DOHH2 (cell line): ENCODE measurements at regions not wholly inside any gene's neighbourhood (a gene's known extent, or its start where the extent isn't known, plus 50 kb on each side); places are given as distances from the start of the nearest gene placed in this dataset.

Experiments
- H3F3A ChIP-seq: fragments of 200-600 bp; sonication (generic), shearing (Covaris generic); 2 replicates; pipeline ENCODE4 v1.6.0; 2016; ENCODE audit warnings: antibody characterized with exemption, mild to moderate bottlenecking; ENCODE audit not compliant: control insufficient read depth, insufficient read depth
- H3K27ac ChIP-seq: fragments of 200-600 bp; sonication (generic); 2 replicates; pipeline ENCODE4 v1.5.1; 2014; ENCODE audit warnings: low read depth, mild to moderate bottlenecking, low read length, moderate library complexity
- H3K27me3 ChIP-seq: fragments of 200-600 bp; sonication (generic); 2 replicates; pipeline ENCODE4 v1.6.1; 2014; ENCODE audit warnings: mild to moderate bottlenecking, low read length, mixed read lengths; ENCODE audit not compliant: control insufficient read depth
- H3K36me3 ChIP-seq: fragments of 200-600 bp; sonication (generic); 2 replicates; pipeline ENCODE4 v1.6.1; 2014; ENCODE audit warnings: mild to moderate bottlenecking, low read length, moderate library complexity, mixed read lengths; ENCODE audit not compliant: control insufficient read depth
- H3K4me1 ChIP-seq: fragments of 200-600 bp; sonication (generic); 2 replicates; pipeline ENCODE4 v1.6.1; 2014; ENCODE audit warnings: mild to moderate bottlenecking, low read length, mixed read lengths; ENCODE audit not compliant: control insufficient read depth
- H3K4me2 ChIP-seq: fragments of 200-600 bp; sonication (generic); 2 replicates; pipeline ENCODE4 v1.6.0; 2014; ENCODE audit warnings: mild to moderate bottlenecking, low read length, moderate library complexity
- H3K4me3 ChIP-seq: fragments of 200-600 bp; sonication (generic); 2 replicates; pipeline ENCODE4 v1.5.1; 2014; ENCODE audit warnings: mild to moderate bottlenecking, low read length, mixed read lengths
- H3K79me2 ChIP-seq: fragments of 200-600 bp; sonication (generic); 2 replicates; pipeline ENCODE4 v1.6.1; 2014; ENCODE audit warnings: mild to moderate bottlenecking, low read length, mixed read lengths; ENCODE audit not compliant: control insufficient read depth
- H3K9me2 ChIP-seq: fragments of 200-600 bp; sonication (generic); replicated peaks from 2 replicates; pipeline ENCODE4 v1.6.1; 2014; ENCODE audit warnings: mild to moderate bottlenecking, low read length, mixed read lengths; ENCODE audit not compliant: control insufficient read depth
- H3K9me3 ChIP-seq: fragments of 200-600 bp; sonication (generic); 2 replicates; pipeline ENCODE4 v1.6.1; 2014; ENCODE audit warnings: antibody characterized with exemption, low read length, mixed read lengths; ENCODE audit not compliant: control insufficient read depth, insufficient read depth
- H4K20me1 ChIP-seq: fragments of 200-600 bp; sonication (generic); 2 replicates; pipeline ENCODE4 v1.6.0; 2014; ENCODE audit warnings: low read depth, mild to moderate bottlenecking, antibody characterized with exemption, low read length, moderate library complexity; ENCODE audit not compliant: control insufficient read depth, insufficient read depth
- CTCF ChIP-seq: fragments of 200-600 bp; sonication (generic); IDR thresholded peaks from one replicate; pipeline ENCODE4 v1.5.1; 2014; ENCODE audit warnings: antibody characterized with exemption, mild to moderate bottlenecking, low read depth, low read length; ENCODE audit not compliant: poor library complexity, severe bottlenecking
- EZH2phosphoT487 ChIP-seq: fragments of 200-600 bp; sonication (generic); IDR thresholded peaks from 2 replicates; pipeline ENCODE4 v1.6.1; 2017; ENCODE audit warnings: borderline replicate concordance, mild to moderate bottlenecking, antibody characterized with exemption, low read length, moderate library complexity, mixed read lengths

DNA sequence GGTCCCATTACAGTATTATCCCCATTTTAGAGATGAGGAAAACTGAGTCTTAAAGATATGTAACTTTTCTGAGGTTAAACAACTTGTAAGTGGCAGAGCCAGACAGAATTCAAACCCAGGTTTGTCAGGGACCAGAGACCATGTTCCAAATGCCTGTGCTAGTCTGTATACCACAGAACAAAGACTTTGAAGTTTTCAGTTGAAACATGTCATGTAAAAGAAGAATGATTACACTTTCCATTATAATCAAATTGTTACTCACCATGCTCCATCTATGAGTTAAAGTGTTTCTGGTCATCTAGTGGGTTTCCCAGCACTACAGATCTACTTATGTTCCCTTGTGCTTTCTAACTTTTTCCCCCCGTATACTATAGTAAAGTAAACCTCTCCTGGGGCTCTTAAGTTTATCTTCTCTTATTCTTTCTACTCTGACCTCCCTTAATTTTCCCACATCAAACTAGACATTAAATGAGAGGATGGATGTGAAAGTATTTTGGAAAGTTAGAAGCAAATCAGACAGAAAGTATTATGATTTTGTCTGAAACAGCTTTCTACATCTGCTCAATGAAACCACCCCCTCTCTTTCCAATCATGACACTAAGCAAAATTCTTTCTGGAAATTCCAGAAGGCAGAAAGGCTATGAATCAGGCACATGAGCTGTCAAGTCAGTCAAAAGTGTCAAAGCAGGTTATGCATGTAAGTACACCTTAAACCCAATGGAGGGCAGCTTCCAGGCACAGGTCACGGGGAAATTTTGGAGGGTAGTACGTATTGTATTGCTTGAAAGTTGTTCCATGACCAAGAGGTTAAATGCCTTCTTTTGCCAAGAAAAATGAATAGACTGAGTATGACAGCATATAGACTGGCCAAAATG lies 132.7 kb upstream of the MAP3K7 start:
- no peak for TF ChIP-seq CTCF
- no peak for TF ChIP-seq EZH2phosphoT487

GRCh38 chr6:90716376-90716775 lies 129.5 kb upstream of the MAP3K7 start:
- Histone ChIP-seq H3K9me3 (no peaks in the 10 kb centered on the region), H3K79me2 (no peaks in the 10 kb centered on the region), H3K4me3 (no peak overlapping the region), H4K20me1 (no peaks in the 10 kb centered on the region; the same call in 1 of the 2 replicates), H3K27me3 (peaks cover 9% of the 10 kb centered on the region), H3K4me1 (no peaks in the 10 kb centered on the region), H3K36me3 (no peaks in the 10 kb centered on the region), H3K4me2 (no peak overlapping the region), H3K9me2 (no peaks in the 10 kb centered on the region), H3F3A (no peaks in the 10 kb centered on the region), H3K27ac (no peak overlapping the region)
- TF ChIP-seq CTCF (no peak), EZH2phosphoT487 (no peak)

More for the DNA sequence above, 132.7 kb upstream of the MAP3K7 start:
- Histone ChIP-seq H3K4me2 (no peak overlapping the region), H3K27me3 (peaks cover 9% of the 10 kb centered on the region), H3K36me3 (no peaks in the 10 kb centered on the region), H3F3A (no peaks in the 10 kb centered on the region), H3K79me2 (no peaks in the 10 kb centered on the region), H3K4me1 (no peaks in the 10 kb centered on the region), H3K4me3 (no peak overlapping the region), H3K9me3 (no peaks in the 10 kb centered on the region), H4K20me1 (no peaks in the 10 kb centered on the region; the same call in 1 of the 2 replicates), H3K9me2 (no peaks in the 10 kb centered on the region), H3K27ac (no peak overlapping the region)

- H3K4me3 ChIP-seq, result no peak overlapping the region
- H3K79me2 ChIP-seq, result no peaks in the 10 kb centered on the region
- TF ChIP-seq CTCF (no peak), EZH2phosphoT487 (no peak)
- no peaks in the 10 kb centered on the region for H3F3A ChIP-seq
- peaks cover 9% of the 10 kb centered on the region for H3K27me3 ChIP-seq
- H3K36me3 ChIP-seq, result no peaks in the 10 kb centered on the region
- H3K27ac ChIP-seq, result no peak overlapping the region
- no peaks in the 10 kb centered on the region for H3K9me2 ChIP-seq
- H3K4me2 ChIP-seq, result no peak overlapping the region
- no peaks in the 10 kb centered on the region for H3K9me3 ChIP-seq
- no peaks in the 10 kb centered on the region for H4K20me1 ChIP-seq
- H3K4me1 ChIP-seq, result no peaks in the 10 kb centered on the region
These were observed 128.3 kb upstream of the MAP3K7 start for GRCh38 chr6:90715093-90715655.
